PC-9 (cell line): ENCODE measurements at regions not wholly inside any gene's neighbourhood (a gene's known extent, or its start where the extent isn't known, plus 50 kb on each side); places are given as distances from the start of the nearest gene placed in this dataset.

ENCODE experiments used
- BruUV-seq: library from RNA; stranded (reverse); fragments of 400-500 nt; replicated peaks from 2 replicates; lab custom pipeline; 2021; lab: Mats Ljungman, UMichigan
- CTCF ChIA-PET: fragments of 300-600 bp; sonication (Branson Sonifier 250); formaldehyde crosslinking; loops from one replicate; lab custom pipeline; 2022; ENCODE audit warnings: antibody characterized with exemption; lab: Charles Lee
- POLR2A ChIA-PET: fragments of 300-600 bp; sonication (Branson Sonifier 250); formaldehyde crosslinking; loops from one replicate; lab custom pipeline; 2022; ENCODE audit warnings: antibody characterized with exemption; ENCODE audit not compliant: unreplicated experiment; lab: Charles Lee
- DNase-seq, 2 experiments: peaks; one replicate each; pipeline versions ENCODE4 v3.0.0 to v3.0.0-alpha.2; 2015 to 2022; ENCODE audit warnings: mixed read lengths in 1 of 2
- H2AFZ ChIP-seq: fragments of 200-600 bp; sonication (generic); 2 replicates; pipeline ENCODE4 v1.8.1; 2017; ENCODE audit warnings: antibody characterized with exemption
- H3F3A ChIP-seq: fragments of 200-600 bp; sonication (generic); 2 replicates; pipeline ENCODE4 v1.8.1; 2017; ENCODE audit warnings: antibody characterized with exemption, mild to moderate bottlenecking, low read depth; ENCODE audit not compliant: insufficient read depth
- H3K27ac ChIP-seq: fragments of 200-600 bp; sonication (generic); 2 replicates; pipeline ENCODE4 v1.6.1; 2016; ENCODE audit warnings: mixed run types
- H3K27me3 ChIP-seq: fragments of 200-600 bp; sonication (generic); 2 replicates; pipeline ENCODE4 v1.6.1; 2016; ENCODE audit warnings: low read depth, mixed run types; ENCODE audit not compliant: insufficient read depth
- H3K36me3 ChIP-seq: fragments of 200-600 bp; sonication (generic); 2 replicates; pipeline ENCODE4 v1.6.1; 2016; ENCODE audit warnings: low read depth, mixed run types
- H3K4me1 ChIP-seq: fragments of 200-600 bp; sonication (generic); replicated peaks from 2 replicates; pipeline ENCODE4 v1.6.1; 2016; ENCODE audit warnings: mixed run types; ENCODE audit not compliant: insufficient read depth
- H3K4me2 ChIP-seq: fragments of 200-600 bp; sonication (generic); 2 replicates; pipeline ENCODE4 v1.6.1; 2017; ENCODE audit warnings: mixed run types
- H3K4me3 ChIP-seq: fragments of 200-600 bp; sonication (generic); 2 replicates; pipeline ENCODE4 v1.6.1; 2016; ENCODE audit warnings: mixed run types
- H3K79me2 ChIP-seq: fragments of 200-600 bp; sonication (generic); 2 replicates; pipeline ENCODE4 v1.6.1; 2017; ENCODE audit warnings: low read depth, mixed run types
- H3K9me2 ChIP-seq: fragments of 200-600 bp; sonication (generic); 2 replicates; pipeline ENCODE4 v1.8.1; 2017; ENCODE audit warnings: mild to moderate bottlenecking; ENCODE audit not compliant: insufficient read depth
- H3K9me3 ChIP-seq: fragments of 200-600 bp; sonication (generic); 2 replicates; pipeline ENCODE4 v1.8.1; 2016; ENCODE audit warnings: low read depth; ENCODE audit not compliant: insufficient read depth
- H4K20me1 ChIP-seq: fragments of 200-600 bp; sonication (generic); 2 replicates; pipeline ENCODE4 v1.8.1; 2017; ENCODE audit not compliant: insufficient read depth
- CTCF ChIP-seq: fragments of 200-600 bp; sonication (generic); conservative IDR thresholded peaks from 2 replicates; pipeline ENCODE4 v1.6.1; 2017; ENCODE audit warnings: mixed run types, antibody characterized with exemption, mild to moderate bottlenecking, moderate library complexity
- EZH2 ChIP-seq: fragments of 200-600 bp; sonication (generic); IDR thresholded peaks from 2 replicates; pipeline ENCODE4 v1.8.0; 2017; ENCODE audit warnings: antibody characterized with exemption, low read depth
- intact Hi-C: fragments of 100-400 bp; cut with micrococcal nuclease; formaldehyde crosslinking; loops from one replicate; pipeline ENCODE4 v1.10.0; 2022; ENCODE audit not compliant: unreplicated experiment

DNA sequence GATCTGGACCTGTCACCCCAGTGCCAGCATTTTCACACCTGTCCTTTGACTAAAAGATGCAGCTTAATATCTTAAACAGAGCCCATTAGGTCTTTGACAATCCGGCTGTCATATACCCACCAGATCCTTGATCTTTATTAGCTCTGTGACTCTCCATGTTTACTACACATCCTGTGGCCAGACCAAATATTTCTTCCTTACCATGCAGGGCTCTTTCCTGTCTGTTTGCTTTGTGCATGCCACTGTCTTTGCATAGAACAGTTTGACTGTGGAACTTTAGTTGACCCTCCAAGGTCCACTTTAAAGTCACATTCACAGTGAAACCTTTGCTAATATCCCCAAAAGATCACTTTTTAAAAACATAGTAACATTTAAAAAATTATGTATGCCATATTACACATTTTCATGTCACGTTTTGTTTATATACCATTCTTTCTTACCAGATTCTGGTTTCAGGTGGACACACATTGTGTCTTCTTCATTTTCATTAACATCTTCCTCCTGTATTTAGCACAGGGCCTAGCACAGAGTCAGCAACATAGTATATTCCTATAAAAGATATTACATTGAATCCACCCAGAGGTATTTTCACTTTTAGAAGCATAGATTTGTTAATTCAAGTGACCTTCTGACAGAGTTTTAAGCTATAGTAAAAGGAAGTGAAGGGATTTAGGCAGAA lies 95.8 kb downstream of the RAP2B start:
- H3K9me3 ChIP-seq, result no peaks in the 10 kb centered on the region
- no peak overlapping the region for H3K4me3 ChIP-seq
- no peaks in the 10 kb centered on the region for H3K27me3 ChIP-seq
- H3K79me2 ChIP-seq, result no peaks in the 10 kb centered on the region
- CTCF ChIA-PET, result interaction anchor here (0.6 kb wide), 2 partner anchors 138 to 185 kb away, joined by 4 to 8 read pairs; no protein-coding TSS in a partner anchor
- H3K4me1 ChIP-seq, result no peaks in the 10 kb centered on the region
- intact Hi-C loops, result loop anchor here (2.0 kb wide), 1 partner anchor 27 kb away; no protein-coding TSS in a partner anchor
- no TSS peak for BruUV-seq
- H3K9me2 ChIP-seq, result no peaks in the 10 kb centered on the region
- H3F3A ChIP-seq, result peaks cover 9% of the 10 kb centered on the region; the same call in 1 of the 2 replicates
- TF ChIP-seq CTCF (no peak), EZH2 (no peak)
- no peak overlapping the region for H2AFZ ChIP-seq
- no peak for DNase-seq
- H3K36me3 ChIP-seq, result no peaks in the 10 kb centered on the region
- H3K27ac ChIP-seq, result no peak overlapping the region
- H3K4me2 ChIP-seq, result no peak overlapping the region
- H4K20me1 ChIP-seq, result no peaks in the 10 kb centered on the region
- POLR2A ChIA-PET, result interaction anchor here (0.7 kb wide), 1 partner anchor 1271 kb away, joined by 5 read pairs; no protein-coding TSS in a partner anchor

GRCh38 chr3:153259956-153260355 lies 97.9 kb downstream of the RAP2B start:
- Histone ChIP-seq H3K4me2 (no peak overlapping the region), H3K27me3 (no peaks in the 10 kb centered on the region), H4K20me1 (no peaks in the 10 kb centered on the region), H3K4me1 (no peaks in the 10 kb centered on the region), H3K9me2 (no peaks in the 10 kb centered on the region), H3K36me3 (no peaks in the 10 kb centered on the region), H3K27ac (no peak overlapping the region), H3F3A (peaks cover 9% of the 10 kb centered on the region; the same call in 1 of the 2 replicates), H3K79me2 (no peaks in the 10 kb centered on the region), H3K4me3 (no peak overlapping the region), H3K9me3 (no peaks in the 10 kb centered on the region), H2AFZ (no peak overlapping the region)
- POLR2A ChIA-PET, result no interaction called here
- DNase-seq, result no peak
- intact Hi-C loops, result loop anchor here (2.0 kb wide), 1 partner anchor 39 kb away; no protein-coding TSS in a partner anchor
- TF ChIP-seq CTCF, result no peak
- no peak for TF ChIP-seq EZH2
- no TSS peak for BruUV-seq
- CTCF ChIA-PET, result no interaction called here

GRCh38 chr3:153260681-153261080 lies 98.7 kb downstream of the RAP2B start:
- no peaks in the 10 kb centered on the region for H3K27me3 ChIP-seq
- H3K9me2 ChIP-seq, result no peaks in the 10 kb centered on the region
- no peaks in the 10 kb centered on the region for H3K4me1 ChIP-seq
- POLR2A ChIA-PET, result no interaction called here
- no peaks in the 10 kb centered on the region for H3K9me3 ChIP-seq
- no peaks in the 10 kb centered on the region for H4K20me1 ChIP-seq
- peak; percentile 46 to 70 for DNase-seq
- H3K4me3 ChIP-seq, result no peak overlapping the region
- no peak for TF ChIP-seq EZH2
- TF ChIP-seq CTCF, result no peak
- no peaks in the 10 kb centered on the region for H3K79me2 ChIP-seq
- peaks cover 9% of the 10 kb centered on the region; the same call in 1 of the 2 replicates for H3F3A ChIP-seq
- H3K27ac ChIP-seq, result no peak overlapping the region
- CTCF ChIA-PET, result interaction anchor here (0.5 kb wide), 1 partner anchor 40 kb away, joined by 4 read pairs; no protein-coding TSS in a partner anchor
- H3K36me3 ChIP-seq, result no peaks in the 10 kb centered on the region
- intact Hi-C loops, result loop anchor here (2.0 kb wide), 1 partner anchor 40 kb away; no protein-coding TSS in a partner anchor
- no TSS peak for BruUV-seq
- H2AFZ ChIP-seq, result no peak overlapping the region
- no peak overlapping the region for H3K4me2 ChIP-seq
